AG04450 (cell line): ENCODE measurements at regions not wholly inside any gene's neighbourhood (a gene's known extent, or its start where the extent isn't known, plus 50 kb on each side); places are given as distances from the start of the nearest gene placed in this dataset.

Experiments used
- CTCF ChIA-PET: fragments of 300-600, 350-600 bp; formaldehyde crosslinking; extraction: SDS; loops from one replicate; lab custom pipeline; 2022; ENCODE audit warnings: antibody characterized with exemption, inconsistent platforms; lab: Charles Lee
- POLR2A ChIA-PET: fragments of 350-600 bp; formaldehyde crosslinking; extraction: SDS; loops from one replicate; lab custom pipeline; 2021; ENCODE audit warnings: antibody characterized with exemption, inconsistent platforms; lab: Yijun Ruan, JAX
- DNase-seq: peaks from one replicate; pipeline ENCODE4 v3.0.0-alpha.2; 2011; ENCODE audit warnings: low read depth, low spot score
- H3K27ac ChIP-seq: one replicate; pipeline ENCODE4 v1.5.1; 2012; ENCODE audit warnings: low read depth, low read length, control low read depth
- H3K27me3 ChIP-seq: one replicate; pipeline ENCODE4 v1.6.0; 2012; ENCODE audit warnings: low read length; ENCODE audit not compliant: control insufficient read depth, insufficient read depth
- H3K4me3 ChIP-seq: 2 replicates; pipeline ENCODE4 v1.5.1; 2011; ENCODE audit warnings: mild to moderate bottlenecking, low read depth, low read length, control low read depth
- H3K9me3 ChIP-seq: 2 replicates; pipeline ENCODE4 v1.5.1; 2012; ENCODE audit warnings: low read length; ENCODE audit not compliant: control insufficient read depth, insufficient read depth
- TF ChIP-seq, protein P1 (sequence below): IDR thresholded peaks from 2 replicates; pipeline ENCODE4 v1.5.1; 2011; ENCODE audit warnings: low read depth, low read length, control low read depth, inconsistent platforms

DNA sequence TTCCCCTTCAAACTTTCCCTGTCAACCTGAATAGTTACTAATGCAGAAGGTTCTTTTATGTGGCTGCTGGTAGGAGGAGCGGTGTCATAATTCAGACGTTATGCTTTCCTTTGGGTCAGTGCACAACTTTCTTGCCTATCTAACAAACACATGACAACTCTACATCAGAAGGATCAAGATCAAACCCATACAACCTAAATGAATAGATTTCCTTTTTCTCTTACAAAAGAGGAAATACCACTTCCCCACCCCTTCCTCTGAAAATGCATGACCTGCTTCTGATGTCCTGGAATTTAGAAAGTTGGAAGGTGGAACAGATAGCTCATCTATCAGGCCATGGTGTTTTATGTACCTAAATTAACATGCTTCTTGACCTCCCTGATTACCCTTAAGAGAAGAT is 75.7 kb upstream of the ADGRL4 start:
- Histone ChIP-seq H3K27me3 (no peaks in the 10 kb centered on the region), H3K4me3 (no peak overlapping the region), H3K27ac (no peak overlapping the region), H3K9me3 (no peaks in the 10 kb centered on the region)
- TF ChIP-seq, protein P1, sequence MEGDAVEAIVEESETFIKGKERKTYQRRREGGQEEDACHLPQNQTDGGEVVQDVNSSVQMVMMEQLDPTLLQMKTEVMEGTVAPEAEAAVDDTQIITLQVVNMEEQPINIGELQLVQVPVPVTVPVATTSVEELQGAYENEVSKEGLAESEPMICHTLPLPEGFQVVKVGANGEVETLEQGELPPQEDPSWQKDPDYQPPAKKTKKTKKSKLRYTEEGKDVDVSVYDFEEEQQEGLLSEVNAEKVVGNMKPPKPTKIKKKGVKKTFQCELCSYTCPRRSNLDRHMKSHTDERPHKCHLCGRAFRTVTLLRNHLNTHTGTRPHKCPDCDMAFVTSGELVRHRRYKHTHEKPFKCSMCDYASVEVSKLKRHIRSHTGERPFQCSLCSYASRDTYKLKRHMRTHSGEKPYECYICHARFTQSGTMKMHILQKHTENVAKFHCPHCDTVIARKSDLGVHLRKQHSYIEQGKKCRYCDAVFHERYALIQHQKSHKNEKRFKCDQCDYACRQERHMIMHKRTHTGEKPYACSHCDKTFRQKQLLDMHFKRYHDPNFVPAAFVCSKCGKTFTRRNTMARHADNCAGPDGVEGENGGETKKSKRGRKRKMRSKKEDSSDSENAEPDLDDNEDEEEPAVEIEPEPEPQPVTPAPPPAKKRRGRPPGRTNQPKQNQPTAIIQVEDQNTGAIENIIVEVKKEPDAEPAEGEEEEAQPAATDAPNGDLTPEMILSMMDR, result no peak
- ChIA-PET CTCF (no interaction called here), POLR2A (no interaction called here)
- no peak for DNase-seq

DNA sequence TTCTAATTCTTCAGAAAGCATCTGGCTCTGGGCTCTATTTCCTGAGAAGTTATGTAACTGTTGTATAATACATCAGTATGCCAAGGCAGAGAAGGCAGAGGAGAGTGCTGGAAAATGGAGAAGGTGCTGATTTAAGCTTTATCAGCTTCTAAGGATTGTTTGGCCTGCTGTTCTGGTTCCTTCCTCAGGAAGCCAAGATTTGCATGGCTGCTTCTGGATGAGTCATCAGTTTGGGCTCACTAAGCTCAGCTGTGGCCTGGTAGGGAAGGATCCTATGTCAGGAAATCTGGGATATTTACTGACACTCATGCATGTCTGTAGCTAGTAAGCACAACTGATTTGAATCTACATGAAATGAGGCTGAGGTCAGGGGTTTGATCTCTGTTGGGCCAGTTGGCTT is 73.2 kb upstream of the ADGRL4 start:
- TF ChIP-seq, protein P1, result no peak
- CTCF ChIA-PET, result no interaction called here
- Histone ChIP-seq H3K27ac (no peak overlapping the region), H3K9me3 (no peaks in the 10 kb centered on the region), H3K4me3 (no peak overlapping the region), H3K27me3 (no peaks in the 10 kb centered on the region)
- POLR2A ChIA-PET, result no interaction called here
- DNase-seq, result peak; percentile 69

DNA sequence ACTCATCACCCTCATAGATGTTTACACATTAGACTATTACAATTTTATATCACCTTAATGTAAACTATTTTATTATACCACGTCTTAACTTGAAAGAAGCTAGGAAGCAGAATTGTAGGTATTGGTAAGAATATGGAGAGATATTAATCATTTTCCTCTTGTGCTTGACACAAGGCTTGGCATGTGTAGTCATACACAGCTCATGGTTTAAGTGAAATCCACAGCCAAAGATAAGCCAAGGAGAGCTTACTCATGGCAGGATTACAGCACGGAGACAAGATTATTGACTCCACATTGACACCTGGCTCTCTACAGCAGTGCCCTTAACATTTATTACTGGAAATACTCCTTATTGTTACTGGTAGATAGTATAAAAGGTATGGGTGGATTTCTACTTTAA is 68.4 kb upstream of the ADGRL4 start:
- DNase-seq, result no peak
- ChIA-PET POLR2A (no interaction called here), CTCF (no interaction called here)
- TF ChIP-seq, protein P1, result no peak
- no peak overlapping the region for H3K4me3 ChIP-seq
- no peaks in the 10 kb centered on the region for H3K9me3 ChIP-seq
- H3K27ac ChIP-seq, result no peak overlapping the region
- H3K27me3 ChIP-seq, result no peaks in the 10 kb centered on the region

DNA sequence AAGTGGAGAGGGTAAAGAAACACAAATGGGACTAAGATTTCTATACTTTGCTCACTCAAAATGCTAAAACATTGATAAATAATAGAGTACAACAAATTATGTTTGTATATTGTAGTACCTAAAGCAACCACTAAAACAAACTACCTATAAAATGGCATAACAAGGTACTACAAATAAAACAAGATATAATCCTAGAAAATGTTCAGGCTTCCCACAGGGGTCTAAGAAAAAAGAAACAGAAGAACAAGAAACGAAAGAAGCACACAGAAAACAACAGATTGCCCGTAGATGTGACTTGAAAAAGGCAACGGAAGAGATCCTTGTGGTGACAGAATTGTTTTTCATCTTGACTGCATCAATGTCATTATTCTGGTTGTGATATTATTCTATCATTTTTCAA is 63.3 kb upstream of the ADGRL4 start:
- POLR2A ChIA-PET, result no interaction called here
- Histone ChIP-seq H3K27me3 (no peaks in the 10 kb centered on the region), H3K9me3 (no peaks in the 10 kb centered on the region), H3K27ac (no peak overlapping the region), H3K4me3 (no peak overlapping the region)
- DNase-seq, result no peak
- TF ChIP-seq, protein P1, result peak; percentile 9; the same call in 1 of the 2 replicates
- CTCF ChIA-PET, result no interaction called here

DNA sequence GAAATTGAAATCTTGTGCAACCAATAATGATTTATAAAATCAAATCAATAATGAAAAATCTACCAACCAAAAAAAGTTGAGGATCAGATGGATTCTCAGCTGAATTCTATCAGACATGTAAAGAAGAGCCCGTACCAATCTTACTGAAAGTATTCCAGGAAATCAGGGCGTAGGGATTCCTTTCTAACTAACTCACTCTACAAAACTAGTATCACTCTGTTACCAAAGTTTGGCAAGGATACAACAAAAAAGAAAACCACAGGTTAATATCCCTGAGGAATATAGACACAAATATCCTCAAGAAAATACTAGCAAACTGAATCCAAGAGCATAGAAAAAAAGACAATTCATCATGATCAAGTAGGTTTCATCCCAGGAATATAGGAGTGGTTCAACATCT is 52.8 kb upstream of the ADGRL4 start:
- H3K4me3 ChIP-seq, result no peak overlapping the region
- ChIA-PET CTCF (no interaction called here), POLR2A (no interaction called here)
- H3K9me3 ChIP-seq, result peaks cover 4% of the 10 kb centered on the region; the same call in 1 of the 2 replicates
- TF ChIP-seq, protein P1, result no peak
- no peaks in the 10 kb centered on the region for H3K27me3 ChIP-seq
- H3K27ac ChIP-seq, result no peak overlapping the region
- no peak for DNase-seq
